Left lobe of liver (tissue), 2 donors: ENCODE measurements at regions not wholly inside any gene's neighbourhood (a gene's known extent, or its start where the extent isn't known, plus 50 kb on each side); places are given as distances from the start of the nearest gene placed in this dataset.
A peak's percentile ranks its signal among the peaks of the same experiment; 100 is the strongest.

ENCODE experiments used
- ATAC-seq: fragments of 200-7000 bp; cut with Tn5 transposase; one replicate; pipeline ENCODE4 v1.9.1; 2020; ENCODE audit warnings: mild to moderate bottlenecking, moderate library complexity
- DNase-seq: peaks from one replicate; pipeline ENCODE4 v3.0.0-alpha.2; 2020; ENCODE audit warnings: low spot score
- donor health status: DM: no; HTN: no; CAD: no; lungs with moderate emphysema.
- donor health status: DM: no; HTN: yes; CAD: no.

GRCh38 chr9:113646946-113647914, 183.7 kb downstream of the RGS3 start:
- no peak for ATAC-seq

GRCh38 chr9:113648048-113648447, 184.5 kb downstream of the RGS3 start:
- ATAC-seq: no peak
- no peak for DNase-seq

More at GRCh38 chr9:113646946-113647914, 183.7 kb downstream of the RGS3 start:
- no peak for DNase-seq

GRCh38 chr9:113648586-113648985, 185.1 kb downstream of the RGS3 start:
- no peak for ATAC-seq
- DNase-seq: no peak

- no peak for ATAC-seq
- DNase-seq: no peak
Measured at GRCh38 chr9:113649054-113649453, 185.5 kb downstream of the RGS3 start.

GRCh38 chr9:113649855-113650206, 186.3 kb downstream of the RGS3 start:
- DNase-seq (no peak), ATAC-seq (no peak)

GRCh38 chr9:113650207-113651131, 186.9 kb downstream of the RGS3 start:
- DNase-seq (no peak), ATAC-seq (no peak)

GRCh38 chr9:113651896-113652295, 188.4 kb downstream of the RGS3 start:
- ATAC-seq (no peak), DNase-seq (no peak)

GRCh38 chr9:113652355-113653152, 189.0 kb downstream of the RGS3 start:
- ATAC-seq (peak; percentile 74), DNase-seq (peak; percentile 90)

GRCh38 chr9:113653746-113654604, 190.4 kb downstream of the RGS3 start:
- DNase-seq (no peak), ATAC-seq (no peak)

GRCh38 chr9:113654605-113655428, 191.3 kb downstream of the RGS3 start:
- ATAC-seq (no peak), DNase-seq (no peak)

- ATAC-seq (no peak), DNase-seq (no peak)
Measured at GRCh38 chr9:113656771-113657670, 193.5 kb downstream of the RGS3 start.

- DNase-seq (peak; percentile 88), ATAC-seq (peak; percentile 93)
Measured at GRCh38 chr9:113657765-113658544, 194.4 kb downstream of the RGS3 start.

- no peak for DNase-seq
- ATAC-seq: no peak
Measured at GRCh38 chr9:113658545-113658895, 195.0 kb downstream of the RGS3 start.

- no peak for ATAC-seq
Measured at GRCh38 chr9:113659039-113659438, 195.5 kb downstream of the RGS3 start.

GRCh38 chr9:113659740-113660139, 196.2 kb downstream of the RGS3 start:
- no peak for DNase-seq
- ATAC-seq: no peak

More at GRCh38 chr9:113659039-113659438, 195.5 kb downstream of the RGS3 start:
- no peak for DNase-seq

- DNase-seq (no peak), ATAC-seq (no peak)
Measured at GRCh38 chr9:113660196-113660595, 196.7 kb downstream of the RGS3 start.

- ATAC-seq: no peak
- no peak for DNase-seq
Measured at GRCh38 chr9:113661074-113661473, 197.5 kb downstream of the RGS3 start.
